ENCODE measurements at regions not wholly inside any gene's neighbourhood (a gene's known extent, or its start where the extent isn't known, plus 50 kb on each side); places are given as distances from the start of the nearest gene placed in this dataset.

- DNase-seq: no peak
Measured at GRCh38 chr20:51867251-51867650, 64.9 kb upstream of the SALL4 start.

GRCh38 chr20:51864967-51865366 lies 62.6 kb upstream of the SALL4 start:
- no peak for DNase-seq

- no peak for DNase-seq
Measured at GRCh38 chr20:51862796-51863195, 60.5 kb upstream of the SALL4 start.

- no peak for DNase-seq
Measured at GRCh38 chr20:51861726-51862466, 59.6 kb upstream of the SALL4 start.

GRCh38 chr20:51860111-51860882 lies 58.0 kb upstream of the SALL4 start:
- no peak for DNase-seq

GRCh38 chr20:51856432-51856831 lies 54.1 kb upstream of the SALL4 start:
- no peak for DNase-seq

- no peak for DNase-seq
Measured at GRCh38 chr20:51854921-51855320, 52.6 kb upstream of the SALL4 start.
